GM12892 (cell line): ENCODE measurements at regions not wholly inside any gene's neighbourhood (a gene's known extent, or its start where the extent isn't known, plus 50 kb on each side); places are given as distances from the start of the nearest gene placed in this dataset.

Experiments
- POLR2AphosphoS5 ChIP-seq: IDR thresholded peaks from 2 replicates; pipeline ENCODE4 v1.6.1; 2011; ENCODE audit warnings: low read depth, low read length, control low read depth
- TAF1 ChIP-seq: IDR thresholded peaks from 2 replicates; pipeline ENCODE4 v1.6.1; 2011; ENCODE audit warnings: low read depth, mild to moderate bottlenecking, control low read depth, low read length, borderline replicate concordance

GRCh38 chr2:128925631-128926030, 607.0 kb upstream of the HS6ST1 start:
- TF ChIP-seq TAF1 (no peak), POLR2AphosphoS5 (no peak)
